MM.1S (cell line): ENCODE measurements at regions not wholly inside any gene's neighbourhood (a gene's known extent, or its start where the extent isn't known, plus 50 kb on each side); places are given as distances from the start of the nearest gene placed in this dataset.

Experiments used
- DNase-seq: peaks from one replicate; pipeline ENCODE4 v3.0.0-alpha.2; 2015
- H2AFZ ChIP-seq: fragments of 300-600 bp; sonication (generic); 2 replicates; pipeline ENCODE4 v1.6.0; 2016; ENCODE audit warnings: antibody characterized with exemption, low read length
- H3F3A ChIP-seq: fragments of 300-600 bp; sonication (generic); 2 replicates; pipeline ENCODE4 v1.6.1; 2016; ENCODE audit warnings: mild to moderate bottlenecking, antibody characterized with exemption, low read length, moderate library complexity, mixed read lengths; ENCODE audit not compliant: insufficient read depth
- H3K27ac ChIP-seq: fragments of 300-600 bp; sonication (generic); 2 replicates; pipeline ENCODE4 v1.5.1; 2016; ENCODE audit warnings: mild to moderate bottlenecking, low read length
- H3K27me3 ChIP-seq: fragments of 300-600 bp; sonication (generic); replicated peaks from 2 replicates; pipeline ENCODE4 v1.6.0; 2016; ENCODE audit warnings: low read length; ENCODE audit not compliant: insufficient read depth
- H3K36me3 ChIP-seq: fragments of 300-600 bp; sonication (generic); replicated peaks from 2 replicates; pipeline ENCODE4 v1.6.1; 2016; ENCODE audit warnings: mild to moderate bottlenecking, low read length, mixed read lengths; ENCODE audit not compliant: insufficient read depth
- H3K4me1 ChIP-seq: fragments of 300-600 bp; sonication (generic); 2 replicates; pipeline ENCODE4 v1.6.1; 2016; ENCODE audit warnings: low read length, mixed read lengths
- H3K4me2 ChIP-seq: fragments of 300-600 bp; sonication (generic); 2 replicates; pipeline ENCODE4 v1.6.0; 2016; ENCODE audit warnings: low read depth, low read length
- H3K4me3 ChIP-seq: fragments of 300-600 bp; sonication (generic); 2 replicates; pipeline ENCODE4 v1.5.1; 2016; ENCODE audit warnings: low read length, mixed read lengths
- H3K79me2 ChIP-seq: fragments of 300-600 bp; sonication (generic); 2 replicates; pipeline ENCODE4 v1.6.1; 2016; ENCODE audit warnings: mixed run types, low read length, mixed read lengths
- H3K9ac ChIP-seq: fragments of 300-600 bp; sonication (generic); 2 replicates; pipeline ENCODE4 v1.6.1; 2016; ENCODE audit warnings: low read length, mixed read lengths
- H3K9me2 ChIP-seq: fragments of 300-600 bp; sonication (generic); replicated peaks from 2 replicates; pipeline ENCODE4 v1.6.1; 2016; ENCODE audit warnings: mild to moderate bottlenecking, low read length, mixed read lengths; ENCODE audit not compliant: insufficient read depth
- H3K9me3 ChIP-seq: fragments of 300-600 bp; sonication (generic); replicated peaks from 2 replicates; pipeline ENCODE4 v1.6.1; 2016; ENCODE audit warnings: mild to moderate bottlenecking, low read length, mixed read lengths; ENCODE audit not compliant: insufficient read depth
- H4K20me1 ChIP-seq: fragments of 300-600 bp; sonication (generic); 2 replicates; pipeline ENCODE4 v1.6.1; 2016; ENCODE audit warnings: mild to moderate bottlenecking, low read length, moderate library complexity, mixed read lengths; ENCODE audit not compliant: insufficient read depth
- CTCF ChIP-seq: fragments of 300-600 bp; sonication (generic); IDR thresholded peaks from 2 replicates; pipeline ENCODE4 v1.5.1; 2016; ENCODE audit warnings: antibody characterized with exemption, low read length, mixed read lengths
- EZH2 ChIP-seq: fragments of 300-600 bp; sonication (generic); optimal IDR thresholded peaks from 2 replicates; pipeline ENCODE3; 2017; ENCODE audit warnings: low read depth, mild to moderate bottlenecking, antibody characterized with exemption, low read length, mixed read lengths
- EZH2phosphoT487 ChIP-seq: fragments of 300-600 bp; sonication (generic); IDR thresholded peaks from 2 replicates; pipeline ENCODE4 v1.6.1; 2018; ENCODE audit warnings: antibody characterized with exemption, low read length

DNA sequence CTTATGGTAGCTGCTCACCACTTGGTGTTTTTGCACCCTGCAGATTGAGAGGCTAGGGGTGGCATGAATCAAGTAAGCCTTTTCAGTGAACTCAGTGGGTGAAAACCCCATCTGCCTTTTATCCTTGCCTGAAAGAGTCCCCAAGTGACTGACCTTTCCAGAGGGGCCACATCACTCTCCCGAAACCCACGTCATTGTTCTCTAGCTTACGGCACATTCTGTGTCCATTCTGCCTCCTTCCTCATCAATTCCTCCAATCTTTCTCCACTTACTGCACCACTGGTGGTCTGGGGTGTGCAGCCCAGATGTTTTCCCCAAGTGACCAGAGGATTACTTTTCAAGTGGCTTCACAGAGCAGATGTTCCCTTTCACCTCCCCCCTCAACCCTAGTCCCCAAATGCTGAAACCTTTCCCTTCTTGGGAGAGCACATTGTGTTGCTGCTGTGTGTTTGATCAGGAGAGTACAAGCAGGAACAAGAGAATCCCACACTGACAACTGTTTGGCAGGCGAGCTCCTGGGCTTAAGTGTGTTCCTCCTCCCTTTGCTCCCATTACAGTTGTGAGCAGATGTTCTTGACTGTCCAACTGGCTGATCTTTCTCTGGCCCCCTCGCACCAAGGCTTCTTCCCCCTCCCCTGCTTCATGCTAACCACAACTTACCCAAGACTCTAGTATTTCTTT lies 138.0 kb upstream of the IGF1 start:
- H3K9ac ChIP-seq = no peak overlapping the region
- no peaks in the 10 kb centered on the region for H4K20me1 ChIP-seq
- DNase-seq = no peak
- H3K9me3 ChIP-seq = no peaks in the 10 kb centered on the region
- H3K9me2 ChIP-seq = no peaks in the 10 kb centered on the region
- TF ChIP-seq EZH2 (no peak), CTCF (no peak), EZH2phosphoT487 (no peak)
- no peaks in the 10 kb centered on the region for H3K27me3 ChIP-seq
- H3K4me1 ChIP-seq = no peaks in the 10 kb centered on the region
- H3K36me3 ChIP-seq = no peaks in the 10 kb centered on the region
- H3K79me2 ChIP-seq = no peaks in the 10 kb centered on the region
- H2AFZ ChIP-seq = no peak overlapping the region
- H3K27ac ChIP-seq = no peak overlapping the region
- no peak overlapping the region for H3K4me3 ChIP-seq
- no peak overlapping the region for H3K4me2 ChIP-seq
- no peaks in the 10 kb centered on the region for H3F3A ChIP-seq

GRCh38 chr12:102616692-102617091 lies 136.3 kb upstream of the IGF1 start:
- H3K4me2 ChIP-seq = no peak overlapping the region
- no peaks in the 10 kb centered on the region for H3K79me2 ChIP-seq
- no peak overlapping the region for H2AFZ ChIP-seq
- no peaks in the 10 kb centered on the region for H3K9me3 ChIP-seq
- no peak for TF ChIP-seq CTCF
- TF ChIP-seq EZH2phosphoT487 = no peak
- no peak for TF ChIP-seq EZH2
- no peaks in the 10 kb centered on the region for H3K36me3 ChIP-seq
- no peaks in the 10 kb centered on the region for H3K4me1 ChIP-seq
- H3K27me3 ChIP-seq = no peaks in the 10 kb centered on the region
- no peaks in the 10 kb centered on the region for H4K20me1 ChIP-seq
- no peaks in the 10 kb centered on the region for H3F3A ChIP-seq
- H3K4me3 ChIP-seq = no peak overlapping the region
- no peak overlapping the region for H3K9ac ChIP-seq
- H3K9me2 ChIP-seq = no peaks in the 10 kb centered on the region
- no peak overlapping the region for H3K27ac ChIP-seq
- DNase-seq = no peak

DNA sequence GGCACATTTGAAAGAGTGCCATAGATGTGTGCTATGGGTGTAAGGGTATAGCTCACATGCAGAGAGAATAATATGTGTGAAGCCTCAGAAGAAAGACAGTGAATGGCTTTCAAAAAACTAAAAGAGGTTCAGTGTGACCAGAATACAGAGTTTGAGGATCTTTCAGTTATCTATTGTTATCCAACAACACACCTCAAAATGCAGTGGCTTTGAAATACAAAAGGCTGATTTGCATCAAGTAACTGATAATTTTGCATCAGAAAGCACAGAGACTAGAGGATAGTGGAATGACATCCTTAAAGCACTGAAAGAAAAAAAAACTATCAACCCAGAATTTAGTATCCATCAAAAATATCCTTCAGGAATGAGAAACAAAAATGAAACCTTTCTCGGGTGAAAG lies 131.6 kb upstream of the IGF1 start:
- Histone ChIP-seq H3K79me2 (no peaks in the 10 kb centered on the region), H3K36me3 (no peaks in the 10 kb centered on the region), H3K27ac (no peak overlapping the region), H3K4me2 (no peak overlapping the region), H3F3A (no peaks in the 10 kb centered on the region), H3K9ac (no peak overlapping the region), H3K4me3 (no peak overlapping the region), H3K9me3 (no peaks in the 10 kb centered on the region), H3K4me1 (no peaks in the 10 kb centered on the region), H3K27me3 (no peaks in the 10 kb centered on the region), H2AFZ (no peak overlapping the region), H4K20me1 (no peaks in the 10 kb centered on the region), H3K9me2 (no peaks in the 10 kb centered on the region)
- DNase-seq = no peak
- TF ChIP-seq EZH2phosphoT487 = no peak
- TF ChIP-seq EZH2 = no peak
- TF ChIP-seq CTCF = no peak
